HUES6 (cell line): ENCODE measurements at regions not wholly inside any gene's neighbourhood (a gene's known extent, or its start where the extent isn't known, plus 50 kb on each side); places are given as distances from the start of the nearest gene placed in this dataset.

ENCODE experiments used
- H3K27ac ChIP-seq: 2 replicates; pipeline ENCODE4 v1.7.0; 2013; ENCODE audit warnings: low read depth, mild to moderate bottlenecking, low read length, inconsistent platforms
- H3K27me3 ChIP-seq: 2 replicates; pipeline ENCODE4 v1.6.1; 2013; ENCODE audit warnings: low read length; ENCODE audit not compliant: control insufficient read depth, insufficient read depth
- H3K36me3 ChIP-seq: 2 replicates; pipeline ENCODE4 v1.6.1; 2013; ENCODE audit warnings: low read length; ENCODE audit not compliant: control insufficient read depth, insufficient read depth
- H3K4me1 ChIP-seq: 2 replicates; pipeline ENCODE4 v1.6.1; 2013; ENCODE audit warnings: low read length; ENCODE audit not compliant: control insufficient read depth, insufficient read depth
- H3K4me3 ChIP-seq: 2 replicates; pipeline ENCODE4 v1.5.1; 2013; ENCODE audit warnings: low read depth, low read length
- H3K9ac ChIP-seq: one replicate; pipeline ENCODE4 v1.6.1; 2013; ENCODE audit warnings: mild to moderate bottlenecking, low read length
- H3K9me3 ChIP-seq: 2 replicates; pipeline ENCODE4 v1.6.1; 2013; ENCODE audit warnings: low read depth, low read length; ENCODE audit not compliant: control insufficient read depth, insufficient read depth

DNA sequence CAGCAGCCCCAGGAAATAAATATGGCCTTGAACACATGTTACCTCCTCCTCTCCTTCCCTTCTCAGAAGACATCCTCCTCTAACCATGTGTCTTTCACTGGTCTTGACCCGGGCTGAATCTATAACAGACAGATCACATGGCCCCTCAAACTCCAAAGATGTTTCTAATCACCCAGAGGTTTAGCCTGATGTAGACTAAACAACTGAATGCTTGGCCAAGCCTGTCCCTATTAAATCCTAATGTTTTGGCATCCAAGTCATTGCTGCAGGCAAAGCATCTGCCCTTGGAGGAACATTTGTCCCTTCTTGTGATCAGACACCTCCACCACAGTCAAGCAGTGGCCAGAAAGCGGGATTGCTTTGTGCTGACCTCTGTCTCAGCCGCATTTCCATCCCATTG lies 65.5 kb downstream of the ANKRD60 start:
- no peaks in the 10 kb centered on the region for H3K9me3 ChIP-seq
- H3K9ac ChIP-seq, result no peak overlapping the region
- no peaks in the 10 kb centered on the region for H3K27me3 ChIP-seq
- no peaks in the 10 kb centered on the region for H3K4me1 ChIP-seq
- H3K36me3 ChIP-seq, result no peaks in the 10 kb centered on the region
- H3K4me3 ChIP-seq, result no peak overlapping the region
- H3K27ac ChIP-seq, result no peak overlapping the region

- no peak overlapping the region for H3K27ac ChIP-seq
- no peak overlapping the region for H3K9ac ChIP-seq
- no peaks in the 10 kb centered on the region for H3K4me1 ChIP-seq
- H3K9me3 ChIP-seq, result no peaks in the 10 kb centered on the region
- H3K36me3 ChIP-seq, result no peaks in the 10 kb centered on the region
- no peak overlapping the region for H3K4me3 ChIP-seq
- H3K27me3 ChIP-seq, result no peaks in the 10 kb centered on the region
Measured at GRCh38 chr20:58161192-58161591, 67.3 kb downstream of the ANKRD60 start.

- Histone ChIP-seq H3K27me3 (no peaks in the 10 kb centered on the region; the same call in 1 of the 2 replicates), H3K36me3 (no peaks in the 10 kb centered on the region), H3K4me3 (no peak overlapping the region), H3K9ac (no peak overlapping the region), H3K9me3 (no peaks in the 10 kb centered on the region), H3K27ac (no peak overlapping the region), H3K4me1 (no peaks in the 10 kb centered on the region)
Measured at GRCh38 chr20:58160451-58161061, 67.9 kb downstream of the ANKRD60 start.

- no peaks in the 10 kb centered on the region for H3K4me1 ChIP-seq
- H3K36me3 ChIP-seq, result no peaks in the 10 kb centered on the region
- H3K9ac ChIP-seq, result no peak overlapping the region
Measured at GRCh38 chr20:58155148-58155925, 73.1 kb downstream of the ANKRD60 start.

DNA sequence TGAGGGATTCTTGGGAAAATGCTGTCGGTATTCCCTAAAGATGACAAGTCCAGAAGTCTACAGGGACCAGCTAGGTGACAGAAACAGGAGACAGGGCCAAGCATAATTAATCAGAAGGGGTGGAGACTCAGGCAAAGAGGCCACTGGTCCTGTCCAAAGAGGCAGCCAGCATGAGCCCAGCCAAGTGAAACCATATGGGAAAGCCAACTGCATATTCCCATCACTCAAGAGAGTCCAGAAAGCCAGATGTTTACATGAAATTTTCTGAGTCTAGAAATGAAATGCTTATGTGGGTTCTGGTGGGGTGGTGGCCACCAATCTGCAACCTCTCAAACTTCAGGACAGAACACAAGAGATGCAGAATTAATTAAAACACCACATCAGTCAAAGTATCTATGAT lies 74.3 kb downstream of the ANKRD60 start:
- Histone ChIP-seq H3K36me3 (no peaks in the 10 kb centered on the region), H3K27ac (no peak overlapping the region), H3K4me3 (no peak overlapping the region), H3K27me3 (peaks cover 22% of the 10 kb centered on the region), H3K9me3 (no peaks in the 10 kb centered on the region), H3K9ac (no peak overlapping the region), H3K4me1 (no peaks in the 10 kb centered on the region)

More at GRCh38 chr20:58155148-58155925, 73.1 kb downstream of the ANKRD60 start:
- peaks cover 10% of the 10 kb centered on the region for H3K27me3 ChIP-seq
- no peaks in the 10 kb centered on the region for H3K9me3 ChIP-seq
- H3K27ac ChIP-seq, result no peak overlapping the region
- H3K4me3 ChIP-seq, result no peak overlapping the region

DNA sequence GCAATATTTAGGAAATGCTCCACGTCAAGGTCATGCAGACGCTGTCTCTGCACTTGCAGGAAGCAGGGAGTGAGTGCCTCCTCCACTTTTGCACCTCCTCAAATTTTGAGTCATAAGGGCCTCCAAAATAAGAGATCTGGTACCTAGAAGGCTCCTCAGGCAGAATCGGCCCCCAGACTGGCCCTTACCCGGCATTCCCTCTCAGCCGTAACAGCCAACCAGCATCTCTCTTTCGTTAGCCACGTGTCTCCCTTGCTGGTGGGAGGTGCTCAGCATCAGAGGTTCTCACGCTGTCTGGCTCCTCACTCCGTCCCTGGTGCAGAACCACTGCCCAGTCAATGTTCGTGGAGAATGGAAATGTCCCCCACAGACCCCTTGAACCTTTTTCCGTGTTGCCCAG lies 75.3 kb downstream of the ANKRD60 start:
- H3K4me1 ChIP-seq, result no peaks in the 10 kb centered on the region
- H3K27me3 ChIP-seq, result peaks cover 31% of the 10 kb centered on the region
- 0 out of 2 replicates have a peak, but pooled peaks cover under 1% of the 10 kb centered on the region for H3K9me3 ChIP-seq
- H3K36me3 ChIP-seq, result no peaks in the 10 kb centered on the region
- no peak overlapping the region for H3K4me3 ChIP-seq
- no peak overlapping the region for H3K27ac ChIP-seq
- no peak overlapping the region for H3K9ac ChIP-seq

DNA sequence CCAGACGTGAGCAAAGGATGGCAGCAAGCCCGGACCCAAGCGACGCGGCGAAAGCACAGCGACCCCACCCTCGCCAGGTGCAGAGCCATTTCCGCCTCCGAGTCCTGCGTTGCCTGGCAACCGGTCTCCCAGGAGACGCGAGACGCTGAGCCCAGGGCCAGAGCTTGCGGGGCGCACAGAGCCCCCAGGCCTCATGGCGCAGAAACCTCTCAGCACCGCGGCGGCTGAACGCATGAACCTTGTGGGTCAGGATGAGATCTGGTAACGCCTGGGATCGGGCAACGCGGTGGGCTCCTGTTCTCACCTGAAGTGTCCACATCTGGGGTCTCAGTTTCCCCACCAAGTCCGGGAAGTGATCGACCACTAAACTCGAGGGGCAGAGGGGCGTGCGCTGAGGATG lies 77.7 kb downstream of the ANKRD60 start:
- H3K36me3 ChIP-seq, result no peaks in the 10 kb centered on the region
- H3K4me3 ChIP-seq, result peak overlapping the region; percentile 34; the same call in 1 of the 2 replicates
- H3K9me3 ChIP-seq, result peaks cover 10% of the 10 kb centered on the region; the same call in 1 of the 2 replicates
- no peaks in the 10 kb centered on the region for H3K4me1 ChIP-seq
- no peak overlapping the region for H3K27ac ChIP-seq
- H3K9ac ChIP-seq, result no peak overlapping the region
- peaks cover 33% of the 10 kb centered on the region for H3K27me3 ChIP-seq

DNA sequence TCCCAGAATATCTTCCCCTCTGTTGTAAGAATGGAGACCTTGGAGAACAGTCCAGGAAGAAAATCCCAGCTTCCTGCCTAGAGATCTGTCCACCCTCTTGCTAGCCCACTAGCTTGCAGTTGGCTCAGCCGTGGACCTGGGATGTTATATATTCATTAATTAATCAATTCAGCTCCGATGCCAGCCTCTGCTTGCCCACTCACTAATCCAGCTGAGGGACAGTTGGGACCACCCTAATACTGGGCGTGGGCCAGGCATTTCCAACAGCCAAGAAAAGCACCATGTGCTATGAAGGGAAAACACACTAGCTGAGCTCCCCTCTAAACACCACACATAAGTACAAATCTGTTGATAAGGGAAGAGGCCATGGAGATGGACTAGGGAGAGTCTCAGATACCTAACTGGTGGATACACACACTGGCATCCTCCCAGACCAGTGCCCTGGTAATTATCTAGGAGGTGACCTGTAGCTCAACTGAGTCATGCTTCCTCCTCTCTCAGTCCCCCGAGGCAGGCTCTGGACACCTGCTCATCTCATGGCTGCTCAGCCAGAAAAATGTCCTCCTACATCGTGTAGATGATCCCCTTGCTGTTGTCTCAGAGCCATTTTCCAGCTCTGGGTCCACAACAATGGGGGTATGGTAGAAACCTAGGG lies 78.9 kb downstream of the ANKRD60 start:
- H3K27me3 ChIP-seq, result peaks cover 33% of the 10 kb centered on the region
- no peaks in the 10 kb centered on the region for H3K36me3 ChIP-seq
- no peak overlapping the region for H3K9ac ChIP-seq
- H3K27ac ChIP-seq, result no peak overlapping the region
- H3K4me1 ChIP-seq, result no peaks in the 10 kb centered on the region
- no peak overlapping the region for H3K4me3 ChIP-seq
- peaks cover 12% of the 10 kb centered on the region; the same call in 1 of the 2 replicates for H3K9me3 ChIP-seq

DNA sequence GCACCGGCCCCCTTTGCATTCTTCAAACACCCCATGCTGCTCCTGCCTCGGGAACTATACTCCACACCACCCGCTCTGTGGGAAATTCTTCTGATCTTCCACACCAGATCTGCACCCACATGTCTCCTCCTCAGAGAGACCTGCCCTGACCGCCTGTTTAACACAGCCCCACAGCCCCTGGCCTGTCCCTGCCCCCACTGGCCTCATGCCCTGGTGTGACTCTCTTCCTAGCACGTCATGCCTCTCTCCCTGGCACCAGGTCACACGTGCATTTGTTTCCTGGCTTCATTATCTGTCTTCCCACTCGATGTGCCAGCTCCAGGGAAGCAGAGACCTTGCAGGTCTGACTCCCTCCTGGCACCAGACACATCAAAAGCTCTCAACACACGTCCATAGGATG lies 79.6 kb downstream of the ANKRD60 start:
- no peaks in the 10 kb centered on the region for H3K36me3 ChIP-seq
- H3K9ac ChIP-seq, result no peak overlapping the region
- H3K27ac ChIP-seq, result no peak overlapping the region
- H3K27me3 ChIP-seq, result peaks cover 31% of the 10 kb centered on the region
- no peak overlapping the region for H3K4me3 ChIP-seq
- H3K4me1 ChIP-seq, result no peaks in the 10 kb centered on the region
- peaks cover 14% of the 10 kb centered on the region; the same call in 1 of the 2 replicates for H3K9me3 ChIP-seq

DNA sequence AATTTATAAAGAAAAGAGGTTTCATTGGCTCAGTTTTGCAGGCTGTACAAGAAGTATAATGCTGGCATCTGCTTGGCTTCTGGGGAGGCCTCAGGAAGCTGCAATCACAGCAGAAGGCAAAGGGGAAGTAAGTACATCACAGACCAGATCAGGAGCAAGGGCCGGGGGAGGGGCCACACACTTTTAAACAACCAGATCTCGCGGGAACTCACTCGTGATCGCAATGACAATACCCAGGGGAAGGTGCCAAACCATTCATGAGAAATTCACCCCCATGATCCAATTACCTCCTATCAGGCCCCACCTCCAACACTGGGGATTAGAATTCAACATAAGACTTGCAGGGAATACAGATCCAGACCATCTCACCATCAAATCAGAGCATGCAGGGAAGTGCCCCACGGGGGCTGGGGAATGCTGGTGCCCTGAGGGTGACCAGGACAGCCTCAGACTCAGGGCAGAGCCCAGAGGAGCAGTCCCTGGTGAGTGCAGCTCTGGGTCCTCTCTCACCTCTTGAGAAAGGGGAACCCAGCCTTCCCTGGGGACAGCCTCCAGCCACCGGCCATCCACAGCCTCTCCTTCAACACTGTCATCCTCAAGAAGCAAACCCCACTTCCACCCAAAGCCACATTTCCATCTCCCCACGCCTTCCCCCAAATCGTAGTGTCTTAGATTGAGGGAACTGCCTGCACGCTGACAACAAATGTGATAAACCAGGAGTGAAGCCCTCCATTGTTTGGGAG lies 80.7 kb downstream of the ANKRD60 start:
- no peak overlapping the region for H3K9ac ChIP-seq
- H3K4me3 ChIP-seq, result no peak overlapping the region
- H3K36me3 ChIP-seq, result no peaks in the 10 kb centered on the region
- H3K4me1 ChIP-seq, result no peaks in the 10 kb centered on the region
- H3K27ac ChIP-seq, result no peak overlapping the region
- H3K27me3 ChIP-seq, result peaks cover 30% of the 10 kb centered on the region
- H3K9me3 ChIP-seq, result peaks cover 14% of the 10 kb centered on the region; the same call in 1 of the 2 replicates
